ENCODE measurements at regions not wholly inside any gene's neighbourhood (a gene's known extent, or its start where the extent isn't known, plus 50 kb on each side); places are given as distances from the start of the nearest gene placed in this dataset.

- Histone ChIP-seq H3K4me3 (ENCODE audit: low read length) (no peak overlapping the region), H3F3A (ENCODE audit: insufficient read depth, low read length, poor library complexity, severe bottlenecking) (no peaks in the 10 kb centered on the region), H3K9ac (ENCODE audit: low read length) (no peak overlapping the region), H2AFZ (ENCODE audit: low read depth, low read length) (no peak overlapping the region), H4K20me1 (ENCODE audit: insufficient read depth) (no peaks in the 10 kb centered on the region), H3K27ac (ENCODE audit: low read length) (no peak overlapping the region), H3K9me2 (ENCODE audit: insufficient read depth, low read length) (no peaks in the 10 kb centered on the region), H3K9me3 (ENCODE audit: low read length) (no peaks in the 10 kb centered on the region), H3K36me3 (ENCODE audit: insufficient read depth, low read length) (no peaks in the 10 kb centered on the region), H3K4me2 (ENCODE audit: low read length) (no peak overlapping the region), H3K27me3 (ENCODE audit: insufficient read depth, low read depth, low read length) (no peaks in the 10 kb centered on the region), H3K79me2 (replicated peaks; ENCODE audit: insufficient read depth, low read length) (no peaks in the 10 kb centered on the region)
- TF ChIP-seq RAD21 (conservative IDR thresholded peaks at IDR 0.05), result no peak
- no peak for TF ChIP-seq CTCF (IDR thresholded peaks at IDR 0.05; ENCODE audit: poor library complexity, severe bottlenecking)
- no peak for TF ChIP-seq TAF1 (IDR thresholded peaks at IDR 0.05; ENCODE audit: low read depth)
- TF ChIP-seq POLR2AphosphoS5 (IDR thresholded peaks at IDR 0.05), result no peak
Observed at GRCh38 chrX:141439651-141440050, 144.9 kb downstream of the SPANXA1 start.

GRCh38 chrX:141415889-141416288 is 168.6 kb downstream of the SPANXA1 start:
- no peak overlapping the region for H2AFZ ChIP-seq (ENCODE audit: low read depth, low read length)
- H3K4me3 ChIP-seq (ENCODE audit: low read length), result no peak overlapping the region
- no peak overlapping the region for H3K9ac ChIP-seq (ENCODE audit: low read length)
- TF ChIP-seq CTCF (IDR thresholded peaks at IDR 0.05; ENCODE audit: poor library complexity, severe bottlenecking) (no peak), REST (IDR thresholded peaks at IDR 0.05; ENCODE audit: borderline replicate concordance) (no peak), POLR2AphosphoS5 (IDR thresholded peaks at IDR 0.05) (no peak), EZH2 (IDR thresholded peaks at IDR 0.05; ENCODE audit: borderline replicate concordance, insufficient read depth, low read length, poor library complexity, severe bottlenecking) (no peak), SMC3 (conservative IDR thresholded peaks at IDR 0.05; ENCODE audit: poor library complexity) (no peak), RAD21 (conservative IDR thresholded peaks at IDR 0.05) (no peak), EP300 (conservative IDR thresholded peaks at IDR 0.05; ENCODE audit: poor library complexity, severe bottlenecking) (no peak)
- no peaks in the 10 kb centered on the region for H3K36me3 ChIP-seq (ENCODE audit: insufficient read depth, low read length)
- H4K20me1 ChIP-seq (ENCODE audit: insufficient read depth), result no peaks in the 10 kb centered on the region
- no peaks in the 10 kb centered on the region for H3K9me2 ChIP-seq (ENCODE audit: insufficient read depth, low read length)
- no peaks in the 10 kb centered on the region for H3F3A ChIP-seq (ENCODE audit: insufficient read depth, low read length, poor library complexity, severe bottlenecking)
- no peaks in the 10 kb centered on the region for H3K79me2 ChIP-seq (replicated peaks; ENCODE audit: insufficient read depth, low read length)
- H3K27me3 ChIP-seq (ENCODE audit: insufficient read depth, low read depth, low read length), result no peaks in the 10 kb centered on the region
- no peak overlapping the region for H3K27ac ChIP-seq (ENCODE audit: low read length)
- no peaks in the 10 kb centered on the region for H3K9me3 ChIP-seq (ENCODE audit: low read length)
- H3K4me2 ChIP-seq (ENCODE audit: low read length), result no peak overlapping the region

Measured in neural cell (in vitro differentiated cells).